HG03439 (cell line): ENCODE measurements at regions not wholly inside any gene's neighbourhood (a gene's known extent, or its start where the extent isn't known, plus 50 kb on each side); places are given as distances from the start of the nearest gene placed in this dataset.
"Not testable (repeated sequence)": the region's sequence is repeated elsewhere in the genome, so short reads cannot be mapped to it uniquely, and the experiment has no call there.

Experiments
- ATAC-seq: cut with Tn5 transposase; IDR thresholded peaks from one replicate; pipeline ENCODE4 v1.9.1; 2021; ENCODE audit warnings: mild to moderate bottlenecking, moderate library complexity; ENCODE audit not compliant: unreplicated experiment

DNA sequence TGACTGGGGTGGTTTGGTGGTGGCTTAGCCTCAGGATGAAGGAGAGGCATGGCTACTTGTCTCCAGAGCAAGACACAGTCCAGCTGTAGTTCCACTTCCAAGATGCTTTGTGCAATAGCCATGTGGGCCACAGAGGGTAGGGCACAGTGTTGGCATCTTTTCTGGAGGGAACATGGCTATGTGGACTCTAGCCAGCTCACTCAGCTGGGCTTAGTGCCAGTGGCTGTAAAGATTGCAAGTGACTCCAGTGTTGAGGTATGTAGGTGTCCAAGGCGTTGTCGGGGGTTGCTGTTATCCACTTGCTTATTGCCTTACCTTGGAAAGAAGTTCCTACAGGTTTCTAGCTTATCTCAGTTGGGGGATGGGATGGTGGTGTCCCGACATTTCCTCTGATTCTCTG, 233.4 kb downstream of the CD109 start:
- no peak for ATAC-seq

DNA sequence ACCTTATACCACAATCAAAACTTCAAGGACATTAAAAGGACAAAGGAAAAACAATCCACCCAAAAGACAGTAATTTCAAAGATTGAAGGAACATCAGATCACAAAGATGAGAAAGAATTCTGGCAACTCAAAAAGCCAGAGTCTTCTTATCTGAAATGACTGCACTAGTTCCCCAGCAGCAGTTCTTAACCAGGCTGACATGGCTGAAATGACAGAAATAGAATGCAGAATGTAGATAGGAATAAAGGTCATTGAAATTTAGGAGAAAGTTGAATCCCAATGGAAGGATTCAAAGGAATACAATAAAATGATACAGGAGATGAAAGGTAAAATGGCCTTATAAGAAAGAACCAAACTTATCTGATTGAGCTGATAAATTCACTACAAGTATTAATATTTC, 231.4 kb downstream of the CD109 start:
- ATAC-seq: no peak

DNA sequence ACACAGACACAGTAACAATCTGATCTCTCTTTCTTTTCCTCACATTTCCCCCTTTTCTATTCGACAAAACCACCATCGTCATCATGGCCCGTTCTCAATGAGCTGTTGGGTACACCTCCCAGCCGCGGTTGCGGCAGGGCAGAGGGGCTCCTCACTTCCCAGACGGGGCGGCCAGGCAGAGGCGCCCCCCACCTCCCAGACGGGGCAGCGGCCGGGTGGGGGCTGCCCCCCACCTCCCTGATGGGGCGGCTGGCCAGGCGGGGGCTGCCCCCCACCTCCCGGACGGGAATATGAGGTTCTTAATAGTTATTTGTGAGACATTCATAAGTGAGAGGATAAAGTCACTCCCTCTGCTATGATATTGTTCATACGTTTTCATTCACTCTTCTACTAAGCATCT, 229.7 kb downstream of the CD109 start:
- not testable (repeated sequence) for ATAC-seq

DNA sequence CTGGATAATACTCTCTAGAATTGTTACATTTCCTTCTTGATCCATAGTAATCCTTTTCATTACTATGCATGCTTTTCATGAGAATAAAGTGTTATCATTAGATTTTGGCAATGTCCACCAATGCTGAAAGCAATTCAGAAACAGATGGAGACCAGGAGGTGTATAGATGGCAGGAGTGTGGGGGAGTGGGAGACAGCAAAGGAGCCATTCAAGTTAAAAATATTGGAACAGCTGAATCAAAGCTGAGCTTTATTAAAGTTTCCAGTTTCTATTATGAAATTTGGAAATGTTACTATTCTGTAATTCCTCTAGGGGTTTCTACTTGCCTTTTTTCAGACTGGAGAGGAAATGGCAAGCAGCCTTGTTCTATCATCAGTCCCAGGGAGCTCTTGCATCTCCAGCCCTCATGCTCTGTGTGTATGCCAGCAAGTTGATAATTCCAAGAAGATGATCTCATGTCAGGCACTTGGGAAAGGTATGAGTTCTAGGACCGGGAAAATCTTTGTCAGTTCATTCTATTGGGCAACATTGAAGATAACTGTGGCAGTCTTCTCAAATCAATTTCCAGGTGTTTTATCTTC, 228.0 kb downstream of the CD109 start:
- ATAC-seq: no peak

DNA sequence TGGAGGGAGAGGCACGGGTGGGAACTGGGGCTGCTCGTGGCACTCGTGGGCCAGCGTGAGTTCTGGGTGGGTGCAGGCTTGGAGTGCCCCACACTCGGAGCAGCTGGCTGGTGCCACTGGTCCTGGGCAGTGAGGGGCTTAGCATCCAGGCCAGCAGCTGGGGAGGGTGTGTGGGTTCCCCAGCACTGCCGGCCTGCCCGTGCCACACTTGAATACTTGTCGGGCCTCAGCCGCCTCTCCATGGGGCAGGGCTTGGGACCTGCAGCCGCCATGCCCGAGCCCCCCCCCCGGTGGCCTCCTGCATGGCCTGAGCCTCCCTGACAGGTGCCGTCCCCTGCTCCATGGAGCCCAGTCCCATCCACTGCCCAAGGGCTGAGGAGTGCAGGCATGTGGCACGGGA, 207.2 kb downstream of the CD109 start:
- ATAC-seq: no peak

DNA sequence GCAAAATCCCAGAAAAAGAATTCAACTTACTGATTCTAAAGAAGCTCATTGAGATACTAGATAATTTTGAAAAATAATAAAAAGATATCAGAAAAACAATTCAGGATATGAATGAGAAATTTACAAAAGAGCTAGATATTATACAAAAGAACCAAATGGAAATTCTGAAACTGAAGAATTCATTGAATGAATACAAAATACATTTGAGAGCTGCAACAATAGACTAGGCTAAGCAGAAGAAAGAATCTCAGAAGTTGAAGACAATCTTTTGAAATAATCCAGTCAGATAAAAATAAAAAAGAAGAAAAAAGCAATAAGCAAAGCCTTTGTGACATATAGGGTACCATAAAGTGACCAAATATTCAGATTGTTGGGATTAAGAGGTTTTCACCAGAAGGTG, 206.0 kb downstream of the CD109 start:
- ATAC-seq: no peak

DNA sequence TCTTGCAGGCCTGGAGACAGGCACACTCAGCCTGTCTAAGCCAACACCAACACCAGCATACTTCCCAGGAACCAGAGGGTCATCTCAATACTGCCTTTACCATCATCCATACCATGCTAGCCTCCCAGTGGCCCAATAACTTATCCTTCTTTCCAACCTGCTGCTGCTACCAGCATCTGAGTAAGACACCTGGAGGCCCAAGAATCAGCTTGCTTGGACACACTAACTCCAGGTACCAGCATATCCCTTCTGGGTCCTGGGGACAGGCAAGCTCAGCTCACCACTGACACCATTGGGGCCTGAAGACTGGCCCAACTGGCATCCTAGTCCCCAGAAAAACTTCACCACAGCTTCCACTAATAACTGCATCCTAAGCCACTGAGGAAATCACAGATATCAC, 205.3 kb downstream of the CD109 start:
- ATAC-seq: no peak

DNA sequence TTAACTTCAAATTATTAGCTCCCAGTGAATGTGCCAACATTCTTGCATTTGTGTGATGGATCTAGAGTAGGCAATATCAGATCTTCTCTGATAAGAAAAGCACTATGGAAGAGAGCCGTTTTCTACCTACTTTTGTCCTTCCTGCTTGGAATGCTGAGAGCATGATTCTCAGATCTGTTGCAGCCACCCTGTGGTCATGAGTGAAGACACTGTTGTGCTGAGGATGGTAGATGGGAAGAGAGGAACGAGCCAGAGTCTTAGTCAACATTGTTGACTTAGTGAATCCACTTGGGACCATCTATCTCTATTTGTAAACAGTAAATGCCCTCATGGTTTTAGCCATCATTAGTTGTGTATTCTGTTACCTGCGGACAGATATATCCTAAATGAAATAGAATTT, 202.6 kb downstream of the CD109 start:
- ATAC-seq: no peak

DNA sequence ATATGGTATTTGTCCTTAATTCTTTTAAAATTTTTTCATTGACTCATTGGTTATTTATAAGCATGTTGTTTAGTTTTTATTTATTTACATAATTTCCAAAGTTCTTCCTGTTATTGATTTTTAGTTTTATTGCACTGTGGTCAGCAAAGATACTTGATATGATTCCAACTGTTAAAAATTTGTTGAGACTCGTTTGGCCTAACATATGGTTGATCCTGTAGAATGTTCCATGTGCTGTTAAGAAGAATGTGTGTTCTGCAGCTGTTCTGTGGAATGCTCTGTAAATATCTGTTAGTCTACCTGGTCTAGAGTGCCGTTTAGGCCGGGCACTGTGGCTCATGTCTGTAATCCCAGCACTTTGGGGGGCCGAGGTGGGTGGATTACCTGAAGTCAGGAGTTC, 197.7 kb downstream of the CD109 start:
- ATAC-seq: no peak

DNA sequence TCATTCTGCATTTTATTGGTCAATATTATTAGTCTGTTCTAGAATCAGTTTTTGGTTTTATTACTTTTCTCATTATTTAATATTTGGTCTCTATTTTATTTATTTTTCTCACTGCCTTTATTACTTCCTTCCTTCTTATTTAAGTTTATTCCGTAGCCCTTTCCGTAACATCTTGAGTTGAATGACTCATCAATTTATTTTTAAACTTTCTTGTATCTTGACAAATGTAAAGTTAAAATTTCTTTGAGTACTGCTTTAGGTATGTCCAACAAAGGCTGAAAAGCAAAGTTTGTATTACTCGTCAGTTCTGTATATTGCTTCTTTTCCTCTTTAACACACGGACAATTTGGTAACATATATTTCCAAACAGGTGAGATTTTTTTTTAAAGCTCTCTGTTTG, 192.0 kb downstream of the CD109 start:
- no peak for ATAC-seq

DNA sequence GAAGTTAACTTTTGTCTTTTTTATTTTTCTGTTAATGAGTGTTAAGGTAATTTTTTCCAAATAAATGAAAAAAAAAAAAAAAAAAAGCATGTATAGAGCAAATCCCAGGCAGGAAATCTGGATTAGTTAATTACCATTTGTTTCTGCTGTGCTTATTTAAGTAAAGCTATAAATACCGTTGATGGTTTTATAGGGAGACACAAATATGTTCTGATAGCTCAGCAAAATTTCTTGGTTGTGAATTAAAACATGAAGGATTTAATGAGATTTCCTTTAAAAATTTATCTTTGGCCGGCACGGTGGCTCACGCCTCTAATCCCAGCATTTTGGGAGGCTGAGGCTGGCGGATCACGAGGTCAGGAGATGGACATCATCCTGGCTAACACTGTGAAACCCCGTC, 189.4 kb downstream of the CD109 start:
- ATAC-seq: no peak

DNA sequence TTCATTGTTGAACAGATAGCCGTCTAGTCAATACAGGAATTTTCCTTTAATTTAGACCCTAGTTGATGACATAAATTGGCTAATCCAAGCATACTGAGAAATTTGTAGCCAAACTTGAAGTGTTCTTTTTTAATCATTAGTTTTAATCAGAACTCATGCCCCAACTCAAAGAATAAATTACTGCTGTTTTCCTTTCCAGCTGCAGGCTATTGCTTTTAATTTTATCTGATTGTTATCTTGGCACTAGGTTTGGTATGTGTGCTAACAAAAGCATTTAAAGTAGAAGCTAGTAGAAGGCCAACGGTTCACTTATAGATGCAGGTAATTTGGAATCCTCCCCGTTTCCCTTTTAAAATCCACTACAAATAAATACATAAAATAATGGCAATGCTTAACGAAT, 188.5 kb downstream of the CD109 start:
- no peak for ATAC-seq

DNA sequence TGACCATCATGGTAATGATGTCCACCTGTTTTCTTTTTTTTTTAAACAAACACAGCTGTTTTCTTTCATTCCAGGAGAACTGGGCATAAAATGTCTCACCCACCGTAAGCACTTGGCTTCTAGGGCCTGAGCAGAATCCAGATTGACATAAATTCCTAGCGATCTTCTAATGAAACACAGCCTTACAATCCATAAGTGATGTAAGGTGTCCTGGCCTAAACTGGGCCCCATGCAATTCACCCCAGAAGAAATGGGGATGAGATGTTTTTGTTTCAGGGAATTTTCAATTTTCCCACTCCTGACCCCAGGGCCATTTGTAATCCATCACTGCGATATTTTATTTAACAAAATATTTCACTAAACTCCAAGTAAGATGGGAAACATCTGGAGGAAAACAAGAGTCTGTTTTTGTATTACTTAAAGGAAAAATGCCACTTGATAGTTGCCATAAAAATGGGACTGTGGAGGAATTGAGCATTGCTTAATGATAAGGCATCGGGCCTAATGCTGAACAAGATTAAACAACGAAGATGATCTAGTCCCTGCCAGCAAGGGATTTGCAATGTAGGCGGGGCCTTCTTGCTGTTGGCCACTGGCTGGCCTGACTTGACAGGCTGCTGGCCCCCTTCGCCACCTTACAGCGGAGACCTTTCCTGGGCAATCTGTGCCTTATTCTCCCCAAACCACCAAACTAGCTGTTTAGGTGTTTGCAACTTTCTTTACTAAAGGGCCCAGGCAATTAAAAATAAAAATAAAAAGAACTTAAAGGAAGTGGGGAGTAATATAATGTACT, 183.7 kb downstream of the CD109 start:
- ATAC-seq: no peak

DNA sequence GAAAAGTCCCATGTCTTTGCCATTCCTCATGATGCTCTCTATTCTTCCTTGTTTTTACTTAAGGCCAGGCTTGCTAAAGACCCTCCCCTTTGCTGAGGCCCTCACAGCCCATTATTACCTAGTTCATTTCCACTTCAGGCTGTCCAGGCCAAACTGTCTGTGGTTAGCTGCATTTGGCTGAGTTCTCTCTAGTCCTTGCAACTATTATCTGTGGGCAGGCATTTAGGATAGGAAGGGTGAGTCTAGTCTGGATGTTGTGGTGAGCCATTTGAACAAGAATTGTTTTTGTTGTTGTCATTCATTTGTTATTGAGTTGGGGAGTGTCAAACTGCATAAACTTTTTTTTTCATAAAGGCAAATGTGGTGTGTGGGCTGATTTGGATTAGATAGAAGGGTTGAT, 182.4 kb downstream of the CD109 start:
- no peak for ATAC-seq
